ENCODE measurements at regions not wholly inside any gene's neighbourhood (a gene's known extent, or its start where the extent isn't known, plus 50 kb on each side); places are given as distances from the start of the nearest gene placed in this dataset.

DNA sequence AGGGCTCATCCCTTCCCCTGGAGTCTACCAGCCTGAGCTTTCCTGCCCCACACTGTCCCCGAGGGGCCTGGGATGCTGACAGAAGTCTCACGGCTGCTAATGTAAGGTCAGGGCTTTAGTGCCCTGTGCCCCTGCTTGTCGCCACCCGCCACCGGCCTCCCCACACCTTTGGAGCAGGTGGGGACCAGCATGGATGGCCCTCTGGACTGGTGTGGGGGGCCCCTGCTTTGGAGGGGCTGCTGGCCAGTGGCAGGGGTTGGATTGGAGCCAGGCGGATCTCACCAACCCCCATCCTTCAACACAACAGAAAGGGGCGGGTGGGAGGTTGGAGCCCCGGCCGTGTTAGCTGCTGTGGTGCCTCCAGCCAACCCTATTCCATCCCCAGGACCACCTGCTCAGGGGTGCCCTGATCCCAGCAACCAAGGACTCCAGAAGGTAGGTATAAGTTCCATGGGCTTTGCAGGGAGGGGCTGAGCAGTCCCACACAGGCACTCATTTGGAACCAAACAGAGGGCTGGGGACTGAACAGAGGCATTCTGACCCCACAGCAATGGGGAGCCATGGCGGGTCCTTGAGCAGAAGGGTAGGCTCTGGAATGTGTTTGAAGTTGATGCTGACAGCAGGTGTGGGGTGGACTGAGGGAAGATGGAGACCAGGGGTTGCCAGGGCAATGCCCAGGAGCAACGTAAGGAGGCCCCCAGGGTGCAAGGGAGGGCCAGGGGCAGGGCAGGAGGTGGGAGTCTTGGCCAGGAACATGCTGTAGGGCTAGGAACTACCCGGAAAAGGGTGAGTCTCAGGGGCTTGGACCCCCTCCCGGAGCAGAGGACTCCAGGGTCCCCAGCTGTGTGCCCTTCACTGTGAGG, 145.1 kb upstream of the C14orf180 start:
- no peak overlapping the region for H3K4me3 ChIP-seq
- intact Hi-C loops (cut with DNase I, micrococcal nuclease): no loop called here
- TF ChIP-seq, protein P1, sequence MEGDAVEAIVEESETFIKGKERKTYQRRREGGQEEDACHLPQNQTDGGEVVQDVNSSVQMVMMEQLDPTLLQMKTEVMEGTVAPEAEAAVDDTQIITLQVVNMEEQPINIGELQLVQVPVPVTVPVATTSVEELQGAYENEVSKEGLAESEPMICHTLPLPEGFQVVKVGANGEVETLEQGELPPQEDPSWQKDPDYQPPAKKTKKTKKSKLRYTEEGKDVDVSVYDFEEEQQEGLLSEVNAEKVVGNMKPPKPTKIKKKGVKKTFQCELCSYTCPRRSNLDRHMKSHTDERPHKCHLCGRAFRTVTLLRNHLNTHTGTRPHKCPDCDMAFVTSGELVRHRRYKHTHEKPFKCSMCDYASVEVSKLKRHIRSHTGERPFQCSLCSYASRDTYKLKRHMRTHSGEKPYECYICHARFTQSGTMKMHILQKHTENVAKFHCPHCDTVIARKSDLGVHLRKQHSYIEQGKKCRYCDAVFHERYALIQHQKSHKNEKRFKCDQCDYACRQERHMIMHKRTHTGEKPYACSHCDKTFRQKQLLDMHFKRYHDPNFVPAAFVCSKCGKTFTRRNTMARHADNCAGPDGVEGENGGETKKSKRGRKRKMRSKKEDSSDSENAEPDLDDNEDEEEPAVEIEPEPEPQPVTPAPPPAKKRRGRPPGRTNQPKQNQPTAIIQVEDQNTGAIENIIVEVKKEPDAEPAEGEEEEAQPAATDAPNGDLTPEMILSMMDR (IDR thresholded peaks at IDR 0.05): no peak
- no peaks in the 10 kb centered on the region for H3K4me1 ChIP-seq (ENCODE audit: low read depth)
- ATAC-seq: no peak
- DNase-seq: no peak
- no peaks in the 10 kb centered on the region for H3K9me3 ChIP-seq
- H3K36me3 ChIP-seq (ENCODE audit: low read depth): no peaks in the 10 kb centered on the region

DNA sequence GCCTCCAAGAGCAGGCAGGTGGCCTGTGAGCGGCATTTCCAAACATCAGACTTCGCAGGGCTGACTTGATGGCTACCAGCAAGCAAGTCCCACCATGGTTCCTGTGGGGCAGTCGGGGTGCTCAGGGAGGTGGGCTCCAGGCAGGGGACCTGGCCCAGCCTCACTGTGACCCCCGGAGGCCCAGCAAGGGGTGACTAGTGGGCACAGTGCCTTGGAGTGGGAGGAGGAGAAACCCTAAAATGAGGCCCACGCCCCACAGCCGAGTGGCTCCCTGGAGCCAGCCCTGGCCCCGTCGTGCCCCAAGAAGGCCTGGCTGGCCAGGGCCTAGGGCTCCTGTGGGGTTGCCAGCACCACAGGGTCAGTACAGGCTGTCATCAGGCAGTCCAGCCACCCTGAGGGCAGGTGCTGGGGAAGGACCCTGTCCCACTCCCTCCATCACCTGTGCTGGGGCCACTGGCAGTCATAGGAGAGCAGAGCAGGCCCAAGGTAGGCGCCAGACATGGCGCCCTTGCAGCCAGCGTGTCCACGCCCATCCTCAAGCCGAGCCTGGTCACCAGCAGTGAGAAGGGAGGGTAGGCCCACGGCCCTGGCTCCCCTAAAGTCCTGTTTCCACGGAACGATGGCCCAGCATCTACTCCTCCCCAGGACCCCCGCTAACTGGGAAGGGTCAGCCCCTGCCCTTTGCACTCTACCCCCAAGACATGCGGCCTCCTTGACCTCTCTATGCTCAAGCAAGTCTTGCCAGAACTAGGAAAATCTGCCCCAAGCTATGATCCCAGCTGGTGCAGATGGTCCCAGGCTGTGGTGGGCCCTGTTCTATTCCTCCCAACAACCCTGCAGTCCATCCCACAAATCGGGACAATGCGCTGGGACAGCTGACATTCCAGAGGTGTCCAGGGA, 144.2 kb upstream of the C14orf180 start:
- Histone ChIP-seq H3K4me1 (ENCODE audit: low read depth) (no peaks in the 10 kb centered on the region), H3K36me3 (ENCODE audit: low read depth) (no peaks in the 10 kb centered on the region), H3K4me3 (no peak overlapping the region), H3K9me3 (no peaks in the 10 kb centered on the region)
- ATAC-seq (no peak), DNase-seq (no peak)
- intact Hi-C loops (cut with DNase I, micrococcal nuclease): no loop called here
- TF ChIP-seq, protein P1 (IDR thresholded peaks at IDR 0.05): no peak

DNA sequence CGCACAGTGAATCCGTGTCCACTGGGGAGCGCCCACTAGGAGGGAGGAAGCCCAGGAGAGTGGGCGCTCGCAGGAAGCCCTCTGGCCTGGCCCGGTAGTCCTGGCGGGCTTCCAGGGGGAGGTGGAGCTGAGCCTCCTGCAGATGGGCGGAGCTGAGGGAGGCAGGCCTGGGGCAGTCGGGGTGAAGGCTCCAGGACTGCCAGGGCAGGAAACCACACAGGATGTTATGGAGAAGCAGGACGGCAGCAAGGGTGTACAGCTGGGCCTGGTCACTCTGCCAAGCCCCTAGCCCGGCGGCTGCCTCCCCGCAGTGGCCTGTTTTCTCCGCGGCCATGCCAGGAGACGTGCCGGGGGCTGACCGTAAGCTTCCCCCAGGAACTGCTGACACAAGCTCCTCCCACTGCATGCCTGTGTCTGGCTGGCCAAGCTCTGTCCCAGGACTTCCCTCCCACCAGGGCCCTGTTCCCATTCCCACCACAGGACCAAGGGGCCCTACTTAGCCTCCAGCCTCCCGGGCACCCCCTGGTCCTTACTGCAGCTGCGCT, 143.4 kb upstream of the C14orf180 start:
- no peaks in the 10 kb centered on the region for H3K9me3 ChIP-seq
- H3K36me3 ChIP-seq (ENCODE audit: low read depth): no peaks in the 10 kb centered on the region
- DNase-seq (peak; percentile 46 to 55 (median 53)), ATAC-seq (peak; percentile 45)
- TF ChIP-seq, protein P1 (IDR thresholded peaks at IDR 0.05): no peak
- H3K4me1 ChIP-seq (ENCODE audit: low read depth): no peaks in the 10 kb centered on the region
- intact Hi-C loops (cut with DNase I, micrococcal nuclease): no loop called here
- no peak overlapping the region for H3K4me3 ChIP-seq

DNA sequence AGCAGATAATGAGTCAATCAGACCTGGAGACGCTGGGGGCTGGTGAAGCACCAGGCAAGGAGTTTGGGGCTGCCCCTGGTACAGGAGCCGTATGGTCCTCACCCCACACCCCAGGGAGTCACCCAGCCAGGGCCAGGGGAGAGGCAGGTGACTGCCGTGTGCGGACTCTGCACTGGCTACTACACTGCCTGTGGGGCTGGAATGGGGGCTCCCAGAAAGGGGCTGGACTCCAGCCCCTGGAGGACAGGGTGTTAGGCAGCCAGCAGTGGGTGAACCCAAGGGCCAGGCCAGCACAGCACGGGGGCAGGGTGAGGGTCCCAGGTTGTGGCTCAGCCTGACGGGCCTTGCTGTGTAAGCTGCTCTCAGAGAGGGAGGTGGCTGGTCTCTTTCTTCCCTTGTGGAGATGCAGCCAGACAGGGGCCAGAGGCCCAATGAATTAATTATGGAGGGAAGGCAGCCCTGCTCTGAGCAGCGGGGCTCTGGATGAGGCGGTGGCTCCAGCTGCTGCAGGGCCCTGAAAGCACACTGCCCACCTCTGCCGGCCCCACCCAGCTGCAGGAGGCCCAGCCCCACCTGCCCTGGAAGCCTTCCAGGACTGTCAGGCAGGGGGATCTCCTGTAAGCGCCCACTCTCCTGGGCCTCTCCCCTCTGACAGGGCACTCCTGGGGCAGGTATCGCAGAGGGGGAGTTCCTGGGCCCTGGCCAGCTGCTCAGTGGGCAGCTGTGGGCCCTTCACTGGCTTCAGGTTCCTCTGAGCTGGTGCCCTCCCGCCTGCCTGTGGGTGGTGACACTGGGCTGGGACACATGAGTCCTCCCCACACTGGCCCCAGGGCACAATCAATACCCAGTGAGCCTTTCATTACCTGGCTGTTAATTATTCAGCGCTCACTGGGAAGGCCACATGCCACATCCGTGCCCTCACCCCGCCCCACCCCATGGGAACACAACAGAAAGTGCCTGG, 142.5 kb upstream of the C14orf180 start:
- Histone ChIP-seq H3K4me3 (no peak overlapping the region), H3K9me3 (no peaks in the 10 kb centered on the region), H3K36me3 (ENCODE audit: low read depth) (no peaks in the 10 kb centered on the region), H3K4me1 (ENCODE audit: low read depth) (no peaks in the 10 kb centered on the region)
- intact Hi-C loops (cut with DNase I, micrococcal nuclease): no loop called here
- TF ChIP-seq, protein P1 (IDR thresholded peaks at IDR 0.05): no peak
- DNase-seq (no peak), ATAC-seq (no peak)

DNA sequence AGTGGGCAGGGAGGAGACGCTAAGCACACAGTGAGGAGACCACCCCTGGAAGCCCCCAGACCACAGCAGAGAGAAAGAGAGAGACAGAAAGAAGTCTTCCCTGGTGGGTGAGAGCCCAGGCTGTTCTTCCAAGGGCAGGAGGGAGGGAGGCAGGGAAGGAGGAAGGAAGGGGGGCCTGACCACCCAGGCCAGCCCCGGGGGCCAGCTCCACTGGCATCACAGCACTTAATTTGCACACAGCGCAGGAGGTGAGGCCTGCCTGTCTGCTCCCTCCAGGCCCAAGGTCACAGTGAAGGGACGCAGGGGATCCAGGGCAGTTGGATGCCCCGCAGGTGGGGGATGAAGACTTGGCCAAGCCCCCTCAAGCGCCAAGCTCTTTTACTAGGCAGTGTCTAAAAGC, 141.9 kb upstream of the C14orf180 start:
- no peaks in the 10 kb centered on the region for H3K9me3 ChIP-seq
- TF ChIP-seq, protein P1 (IDR thresholded peaks at IDR 0.05): no peak
- ATAC-seq (no peak), DNase-seq (no peak)
- no peaks in the 10 kb centered on the region for H3K4me1 ChIP-seq (ENCODE audit: low read depth)
- no peaks in the 10 kb centered on the region for H3K36me3 ChIP-seq (ENCODE audit: low read depth)
- no peak overlapping the region for H3K4me3 ChIP-seq
- intact Hi-C loops (cut with DNase I, micrococcal nuclease): no loop called here

Data from mucosa of descending colon (tissue), 3 donors.